ENCODE measurements at regions not wholly inside any gene's neighbourhood (a gene's known extent, or its start where the extent isn't known, plus 50 kb on each side); places are given as distances from the start of the nearest gene placed in this dataset.
A peak's percentile ranks its signal among the peaks of the same experiment; 100 is the strongest.

GRCh38 chr4:123573866-123574508 lies 177.4 kb downstream of the SPRY1 start:
- DNase-seq (ENCODE audit: low spot score), result no peak

DNA sequence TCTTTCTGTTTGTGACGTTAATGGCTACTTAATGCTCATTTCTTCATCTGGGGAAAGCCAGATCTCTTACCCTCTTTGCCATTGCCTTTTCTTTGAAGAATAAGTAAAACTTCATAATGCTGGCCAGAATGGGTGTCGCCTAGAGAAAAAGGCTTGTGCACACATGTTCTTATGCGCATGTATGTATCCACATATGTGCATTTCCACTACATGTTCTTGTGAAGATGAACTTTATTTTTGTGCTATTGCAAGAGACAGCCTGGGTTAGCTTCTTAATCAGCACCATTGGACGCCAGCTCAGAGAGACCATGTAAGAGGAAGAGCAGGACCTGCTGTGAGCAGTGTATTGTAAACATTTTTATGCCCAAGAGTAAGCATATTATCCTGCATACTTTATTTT lies 178.7 kb downstream of the SPRY1 start:
- DNase-seq (ENCODE audit: low spot score), result no peak

DNA sequence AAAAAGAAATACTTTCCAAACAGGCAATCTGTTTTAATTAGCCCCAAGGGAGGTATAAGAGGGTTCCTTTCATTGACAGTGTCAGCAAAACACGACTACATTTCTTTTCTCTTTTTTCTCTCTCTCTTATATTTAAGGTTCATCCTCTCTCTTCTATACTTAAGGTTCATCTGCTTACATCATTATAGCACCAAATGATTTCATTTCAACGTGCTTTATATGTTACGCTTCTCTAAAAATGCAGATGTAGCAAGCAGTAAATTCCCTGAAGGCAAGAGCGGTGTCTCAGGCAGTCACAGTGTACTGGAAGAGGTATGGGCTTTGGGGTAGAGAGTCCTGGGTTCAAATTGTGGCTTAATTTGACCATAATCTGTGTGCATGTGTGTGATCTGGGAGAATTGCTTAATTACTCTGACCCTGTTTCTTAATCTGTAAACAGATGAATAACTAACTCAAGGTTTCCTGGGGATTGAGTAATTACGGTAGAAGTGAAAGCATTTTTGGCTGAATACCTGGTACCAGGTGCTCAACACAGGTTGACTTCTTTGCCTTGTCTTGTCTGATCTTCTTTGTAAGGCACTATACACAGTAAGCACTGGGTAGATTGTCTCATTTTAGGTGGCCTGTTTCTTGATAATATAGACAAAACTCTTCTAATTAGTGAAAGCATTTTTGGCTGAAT lies 180.8 kb downstream of the SPRY1 start:
- no peak for DNase-seq (ENCODE audit: low spot score)

DNA sequence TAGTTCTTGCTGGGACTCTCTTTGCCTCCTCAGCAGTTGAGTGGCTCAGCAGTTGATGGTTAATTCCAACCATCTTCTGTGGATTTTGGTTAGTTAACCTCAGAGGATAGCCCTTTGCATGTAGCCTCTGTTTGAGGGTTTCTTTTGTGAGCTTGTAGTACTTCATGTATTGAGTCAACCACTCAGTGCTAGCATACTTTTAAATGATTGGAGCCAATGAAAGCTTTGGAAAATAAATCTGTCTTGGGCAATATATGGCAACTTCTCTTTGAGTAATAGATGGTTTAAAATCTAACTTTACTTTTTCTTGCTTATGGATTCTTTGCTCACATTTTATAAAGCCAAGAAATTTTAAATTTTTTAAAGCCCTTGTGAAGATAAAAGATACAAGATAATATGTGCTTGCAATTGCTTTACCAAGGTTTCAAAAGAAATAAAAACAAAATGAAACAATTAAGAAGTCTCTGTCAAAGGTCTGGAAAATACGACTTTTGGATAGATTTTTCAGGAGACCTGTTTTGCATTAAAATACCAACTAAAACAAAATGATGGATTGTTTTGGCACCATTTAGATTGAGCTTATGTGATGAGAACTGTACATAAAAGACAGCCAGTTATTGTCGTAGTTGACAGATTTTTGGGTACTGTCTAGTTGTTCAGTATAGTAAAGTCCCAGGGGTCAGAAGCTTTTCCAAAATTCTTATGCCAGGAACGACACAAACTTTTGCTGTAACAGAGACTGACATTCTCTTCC lies 181.9 kb downstream of the SPRY1 start:
- no peak for DNase-seq (ENCODE audit: low spot score)

GRCh38 chr4:123579961-123580360 lies 183.4 kb downstream of the SPRY1 start:
- DNase-seq (ENCODE audit: low spot score), result no peak

- no peak for DNase-seq (ENCODE audit: low spot score)
Observed at GRCh38 chr4:123580981-123581664, 184.5 kb downstream of the SPRY1 start.

GRCh38 chr4:123581802-123582201 lies 185.2 kb downstream of the SPRY1 start:
- no peak for DNase-seq (ENCODE audit: low spot score)

DNA sequence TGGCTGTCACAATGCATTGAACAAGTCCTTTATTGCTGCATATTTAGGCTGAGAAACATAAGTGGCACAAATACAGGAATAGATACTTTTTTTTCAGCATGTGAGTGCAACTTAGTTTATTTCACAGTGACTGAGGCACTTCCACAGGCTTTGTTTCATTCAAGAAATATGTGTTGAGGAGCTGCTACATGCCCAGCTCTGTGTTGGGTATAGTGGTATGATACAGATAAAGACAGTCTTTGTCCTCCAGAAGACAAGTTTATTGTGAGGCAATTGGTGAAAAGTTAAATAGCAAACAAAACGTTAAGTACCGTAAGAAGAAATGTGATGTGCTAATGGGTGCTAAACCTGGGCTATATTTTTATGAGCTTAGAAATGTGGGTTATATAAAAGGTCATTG lies 186.4 kb downstream of the SPRY1 start:
- no peak for DNase-seq (ENCODE audit: low spot score)

DNA sequence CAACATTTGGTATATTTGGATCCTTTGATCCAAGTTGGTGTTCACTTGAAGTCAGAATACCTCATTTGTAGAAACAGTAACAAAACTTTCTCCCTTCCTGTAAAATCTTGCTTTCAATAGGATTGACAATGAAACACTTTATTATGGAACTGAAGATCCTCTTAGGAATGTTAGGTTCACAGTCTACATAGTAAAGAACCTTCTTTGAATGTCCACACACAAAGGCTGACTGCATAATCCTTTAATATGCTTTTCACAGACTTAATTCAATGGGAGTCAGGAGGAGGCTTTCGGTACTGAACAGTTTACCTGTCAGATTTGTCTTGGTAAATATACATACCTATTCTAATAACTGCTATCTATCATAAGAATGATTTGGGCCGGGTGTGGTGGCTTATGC lies 188.5 kb downstream of the SPRY1 start:
- DNase-seq (ENCODE audit: low spot score), result no peak

GRCh38 chr4:123587983-123588494 lies 191.4 kb downstream of the SPRY1 start:
- no peak for DNase-seq (ENCODE audit: low spot score)

GRCh38 chr4:123588631-123589241 lies 192.1 kb downstream of the SPRY1 start:
- no peak for DNase-seq (ENCODE audit: low spot score)

DNA sequence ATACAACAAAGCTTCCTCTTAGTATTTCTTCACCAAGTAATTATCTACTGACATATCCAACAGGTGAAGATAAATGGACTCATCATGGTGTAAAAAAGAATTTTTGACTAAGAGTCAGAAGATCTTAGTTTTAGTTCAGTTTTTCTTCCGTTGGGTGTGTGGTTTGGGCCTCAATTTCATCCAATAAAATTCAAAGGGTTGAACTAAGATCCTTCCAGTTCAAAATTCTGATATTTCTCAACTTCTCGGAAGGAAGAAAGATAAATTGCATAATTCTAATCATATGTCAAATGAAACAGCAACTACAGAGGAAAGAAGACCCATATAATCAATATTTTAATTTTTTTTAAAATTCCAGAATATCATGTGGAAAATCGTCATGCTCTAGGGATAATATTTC lies 192.7 kb downstream of the SPRY1 start:
- no peak for DNase-seq (ENCODE audit: low spot score)

- DNase-seq (ENCODE audit: low spot score), result no peak
Observed at GRCh38 chr4:123591875-123592274, 195.3 kb downstream of the SPRY1 start.

- DNase-seq (ENCODE audit: low spot score), result no peak
Observed at GRCh38 chr4:123593655-123594054, 197.1 kb downstream of the SPRY1 start.

DNA sequence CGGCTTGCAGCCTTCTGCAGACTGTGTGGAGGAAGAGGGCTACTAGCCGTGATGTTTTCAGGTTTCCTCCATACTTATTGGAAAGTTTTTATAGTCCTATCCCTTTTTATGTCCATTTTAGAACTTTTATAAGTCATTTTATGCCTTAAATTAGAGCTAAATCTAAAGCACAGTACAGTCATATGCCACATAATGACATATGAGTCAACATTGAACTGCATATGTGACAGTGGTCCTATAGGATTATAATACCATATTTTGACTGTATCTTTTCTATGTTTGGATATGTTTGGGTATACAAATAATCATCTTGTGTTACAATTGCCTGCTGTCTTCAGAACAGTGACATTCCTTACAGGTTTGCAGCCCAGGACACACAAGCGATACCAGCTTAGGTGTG lies 200.2 kb downstream of the SPRY1 start:
- no peak for DNase-seq (ENCODE audit: low spot score)

- DNase-seq (ENCODE audit: low spot score), result no peak
Observed at GRCh38 chr4:123597586-123597985, 201.0 kb downstream of the SPRY1 start.

DNA sequence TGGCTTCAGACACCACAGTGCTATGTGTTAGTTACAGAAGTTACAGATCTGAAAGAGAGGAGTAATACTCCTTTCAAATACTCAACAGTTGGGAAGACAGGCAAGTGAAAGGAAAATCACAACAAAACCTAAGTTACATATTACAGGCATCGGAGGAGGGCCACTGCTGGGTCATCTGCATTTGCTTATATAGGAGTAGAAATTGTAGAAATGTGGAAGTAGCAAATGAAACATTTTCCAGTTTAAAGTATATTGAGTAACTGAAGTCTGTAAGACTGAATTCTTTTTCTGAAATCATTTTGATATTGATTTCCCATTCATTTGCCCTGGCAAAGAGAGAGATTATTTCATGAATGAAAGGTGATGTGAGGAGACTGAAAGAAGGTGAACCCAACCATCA lies 201.7 kb downstream of the SPRY1 start:
- no peak for DNase-seq (ENCODE audit: low spot score)

DNA sequence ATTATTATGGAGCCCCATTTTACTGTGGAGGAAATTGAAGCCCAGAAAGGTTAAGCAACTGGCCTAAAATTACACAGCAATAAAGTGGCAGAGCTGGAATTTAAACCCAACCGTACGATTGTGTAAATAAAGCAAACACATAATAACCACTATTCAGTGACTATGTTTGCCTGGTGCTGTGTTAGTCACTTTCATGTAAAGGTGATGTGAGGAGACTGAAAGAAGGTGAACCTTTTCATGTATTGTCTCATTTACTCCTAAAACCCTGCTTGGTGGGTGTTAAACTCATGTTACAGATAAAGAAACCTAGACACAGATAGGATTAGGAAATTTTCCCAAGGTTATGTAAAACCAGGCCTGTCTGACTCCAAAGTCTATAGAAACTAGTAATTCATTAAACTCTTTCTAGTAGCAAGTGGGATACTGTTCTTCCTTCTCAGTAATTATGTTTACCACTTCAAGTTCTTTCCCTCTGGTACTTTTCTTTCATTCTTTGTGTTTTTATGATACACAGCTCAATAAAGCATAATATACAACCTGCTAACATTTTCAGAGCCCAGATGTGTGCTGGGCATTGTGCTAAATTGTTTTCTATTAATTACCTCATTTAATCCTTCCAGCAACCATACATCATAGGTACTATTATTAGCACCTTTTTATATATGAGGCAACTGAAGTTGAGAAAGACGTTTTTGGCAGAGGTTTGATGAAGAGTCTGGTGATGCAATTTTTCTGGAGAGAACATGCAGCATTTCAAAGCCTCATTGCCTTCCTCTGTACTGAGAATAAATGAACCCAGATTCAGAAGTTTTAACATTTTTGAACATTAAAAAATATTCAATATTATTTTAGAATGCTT lies 202.7 kb downstream of the SPRY1 start:
- DNase-seq (ENCODE audit: low spot score), result no peak

GRCh38 chr4:123599920-123600810 lies 203.6 kb downstream of the SPRY1 start:
- peak; percentile 58 for DNase-seq (ENCODE audit: low spot score)

Data from CD4-positive, alpha-beta T cell treated with Interleukin-15 for 4 hours (primary cell).